NT2/D1 (cell line): ENCODE measurements at regions not wholly inside any gene's neighbourhood (a gene's known extent, or its start where the extent isn't known, plus 50 kb on each side); places are given as distances from the start of the nearest gene placed in this dataset.

Experiments used
- SUZ12 ChIP-seq: IDR thresholded peaks from 2 replicates; pipeline ENCODE4 v1.6.1; 2011; ENCODE audit not compliant: insufficient read length, insufficient read depth; ENCODE audit errors: extremely low read depth
- YY1 ChIP-seq: IDR thresholded peaks from 2 replicates; pipeline ENCODE4 v1.6.1; 2011; ENCODE audit not compliant: insufficient read length, insufficient read depth
- ZNF274 ChIP-seq: IDR thresholded peaks from 2 replicates; pipeline ENCODE4 v1.6.1; 2011; ENCODE audit warnings: mild to moderate bottlenecking, low read depth, low read length

DNA sequence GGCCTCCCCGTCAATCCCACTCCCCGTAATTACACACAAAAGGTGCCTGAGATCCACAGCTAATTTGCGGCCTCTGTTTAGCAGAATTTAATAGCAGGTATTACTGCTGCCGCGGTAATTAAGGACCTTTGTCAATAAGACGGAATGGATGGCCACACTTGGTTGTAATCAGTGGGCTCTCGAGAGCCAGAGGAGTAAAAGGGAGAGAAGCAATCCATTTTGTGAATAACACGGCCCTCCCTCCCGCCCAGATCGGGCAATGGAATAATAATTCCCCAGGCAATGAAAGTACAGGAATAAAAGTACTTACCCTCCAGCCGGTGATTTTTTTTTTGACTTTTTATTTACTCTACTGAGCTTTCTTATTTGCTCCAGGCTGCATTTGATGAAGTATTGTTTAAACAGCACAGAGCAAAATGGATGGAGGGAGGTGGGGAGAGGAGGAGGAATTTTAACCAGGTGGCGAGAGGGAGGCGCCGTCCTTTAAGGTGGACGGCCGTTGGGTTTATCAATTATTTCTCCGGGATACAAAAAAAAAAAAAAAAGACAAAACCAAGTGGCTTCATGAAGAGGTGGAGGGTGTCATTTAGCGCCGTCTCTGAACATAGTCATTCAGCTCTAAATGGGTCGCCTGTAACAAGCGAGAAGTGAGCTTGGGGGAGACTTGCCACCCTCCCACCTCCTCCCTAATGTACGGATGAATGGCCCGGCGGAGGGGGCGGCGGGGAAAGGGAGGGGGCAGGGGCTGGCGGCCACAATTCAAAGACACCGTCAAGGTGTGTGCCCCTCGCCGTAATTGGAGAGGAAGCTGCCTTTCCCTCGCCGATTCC lies 120.3 kb downstream of the BUB3 start:
- no peak for TF ChIP-seq ZNF274
- no peak for TF ChIP-seq SUZ12
- TF ChIP-seq YY1 = no peak
